Skin of body (tissue), 1 donor: ENCODE measurements at regions not wholly inside any gene's neighbourhood (a gene's known extent, or its start where the extent isn't known, plus 50 kb on each side); places are given as distances from the start of the nearest gene placed in this dataset.
"Not testable (repeated sequence)": the region's sequence is repeated elsewhere in the genome, so short reads cannot be mapped to it uniquely, and the experiment has no call there.

Source experiments
- DNase-seq: peaks from one replicate; lab custom pipeline; 2025; lab: John Stamatoyannopoulos, UW

GRCh38 chr10:22158426-22158825, 59.4 kb downstream of the EBLN1 start:
- DNase-seq, result peak; percentile 9

- DNase-seq, result no peak
These were observed 61.1 kb downstream of the EBLN1 start for GRCh38 chr10:22156750-22157149.

GRCh38 chr10:22152403-22152802, 65.4 kb downstream of the EBLN1 start:
- no peak for DNase-seq

- DNase-seq, result no peak
These were observed 67.0 kb downstream of the EBLN1 start for GRCh38 chr10:22150842-22151241.

- DNase-seq, result peak; percentile 30
These were observed 68.9 kb downstream of the EBLN1 start for GRCh38 chr10:22148961-22149360.

GRCh38 chr10:22145873-22146272, 71.9 kb downstream of the EBLN1 start:
- DNase-seq, result not testable (repeated sequence)

- DNase-seq, result no peak
These were observed 80.3 kb downstream of the EBLN1 start for GRCh38 chr10:22137542-22137941.

GRCh38 chr10:22135591-22135990, 82.2 kb downstream of the EBLN1 start:
- no peak for DNase-seq

- DNase-seq, result peak; percentile 43
These were observed 83.8 kb downstream of the EBLN1 start for GRCh38 chr10:22133749-22134624.

- not testable (repeated sequence) for DNase-seq
These were observed 87.0 kb downstream of the EBLN1 start for GRCh38 chr10:22130824-22131223.

GRCh38 chr10:22129612-22130011, 88.2 kb downstream of the EBLN1 start:
- not testable (repeated sequence) for DNase-seq

- not testable (repeated sequence) for DNase-seq
These were observed 96.6 kb downstream of the EBLN1 start for GRCh38 chr10:22121181-22121580.

GRCh38 chr10:22120072-22120471, 97.7 kb downstream of the EBLN1 start:
- DNase-seq, result not testable (repeated sequence)

- not testable (repeated sequence) for DNase-seq
These were observed 98.2 kb downstream of the EBLN1 start for GRCh38 chr10:22119575-22119974.

GRCh38 chr10:22111705-22112104, 106.1 kb downstream of the EBLN1 start:
- DNase-seq, result no peak

GRCh38 chr10:22111260-22111659, 106.6 kb downstream of the EBLN1 start:
- no peak for DNase-seq

- DNase-seq, result no peak
These were observed 107.1 kb downstream of the EBLN1 start for GRCh38 chr10:22110761-22111160.

GRCh38 chr10:22105270-22105669, 101.7 kb upstream of the DNAJC1 start:
- DNase-seq, result no peak

- no peak for DNase-seq
These were observed 100.4 kb upstream of the DNAJC1 start for GRCh38 chr10:22103701-22104470.

- DNase-seq, result no peak
These were observed 94.2 kb upstream of the DNAJC1 start for GRCh38 chr10:22097696-22098095.

- not testable (repeated sequence) for DNase-seq
These were observed 87.7 kb upstream of the DNAJC1 start for GRCh38 chr10:22091260-22091659.

- DNase-seq, result no peak
These were observed 83.8 kb upstream of the DNAJC1 start for GRCh38 chr10:22087402-22087738.
